ENCODE measurements at regions not wholly inside any gene's neighbourhood (a gene's known extent, or its start where the extent isn't known, plus 50 kb on each side); places are given as distances from the start of the nearest gene placed in this dataset.
"Not testable (repeated sequence)": the region's sequence is repeated elsewhere in the genome, so short reads cannot be mapped to it uniquely, and the experiment has no call there.

DNA sequence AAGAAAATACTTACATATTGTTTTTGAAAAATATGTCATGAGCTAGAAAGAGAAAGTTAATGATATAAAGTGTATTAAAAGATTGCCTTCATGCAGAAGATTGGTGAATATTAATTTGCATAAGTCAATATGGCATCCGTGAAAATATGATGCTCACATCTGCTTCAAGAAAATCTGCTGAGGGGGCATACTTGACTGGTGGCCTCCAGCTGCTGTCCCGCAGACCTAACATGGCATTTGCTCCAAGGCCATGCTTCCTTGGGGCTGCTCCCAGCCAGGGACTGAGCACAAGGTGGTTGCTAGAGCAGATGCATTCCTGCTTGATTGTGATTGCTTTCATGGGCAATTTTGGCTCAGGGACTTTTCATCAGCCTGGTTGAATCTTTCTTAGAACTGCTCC, 133.8 kb downstream of the TTC6 start:
- TF ChIP-seq, protein P1, sequence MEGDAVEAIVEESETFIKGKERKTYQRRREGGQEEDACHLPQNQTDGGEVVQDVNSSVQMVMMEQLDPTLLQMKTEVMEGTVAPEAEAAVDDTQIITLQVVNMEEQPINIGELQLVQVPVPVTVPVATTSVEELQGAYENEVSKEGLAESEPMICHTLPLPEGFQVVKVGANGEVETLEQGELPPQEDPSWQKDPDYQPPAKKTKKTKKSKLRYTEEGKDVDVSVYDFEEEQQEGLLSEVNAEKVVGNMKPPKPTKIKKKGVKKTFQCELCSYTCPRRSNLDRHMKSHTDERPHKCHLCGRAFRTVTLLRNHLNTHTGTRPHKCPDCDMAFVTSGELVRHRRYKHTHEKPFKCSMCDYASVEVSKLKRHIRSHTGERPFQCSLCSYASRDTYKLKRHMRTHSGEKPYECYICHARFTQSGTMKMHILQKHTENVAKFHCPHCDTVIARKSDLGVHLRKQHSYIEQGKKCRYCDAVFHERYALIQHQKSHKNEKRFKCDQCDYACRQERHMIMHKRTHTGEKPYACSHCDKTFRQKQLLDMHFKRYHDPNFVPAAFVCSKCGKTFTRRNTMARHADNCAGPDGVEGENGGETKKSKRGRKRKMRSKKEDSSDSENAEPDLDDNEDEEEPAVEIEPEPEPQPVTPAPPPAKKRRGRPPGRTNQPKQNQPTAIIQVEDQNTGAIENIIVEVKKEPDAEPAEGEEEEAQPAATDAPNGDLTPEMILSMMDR (IDR thresholded peaks at IDR 0.05): no peak
- no peak overlapping the region for H3K4me3 ChIP-seq
- no peak overlapping the region for H3K27ac ChIP-seq
- DNase-seq (ENCODE audit: low spot score): no peak

DNA sequence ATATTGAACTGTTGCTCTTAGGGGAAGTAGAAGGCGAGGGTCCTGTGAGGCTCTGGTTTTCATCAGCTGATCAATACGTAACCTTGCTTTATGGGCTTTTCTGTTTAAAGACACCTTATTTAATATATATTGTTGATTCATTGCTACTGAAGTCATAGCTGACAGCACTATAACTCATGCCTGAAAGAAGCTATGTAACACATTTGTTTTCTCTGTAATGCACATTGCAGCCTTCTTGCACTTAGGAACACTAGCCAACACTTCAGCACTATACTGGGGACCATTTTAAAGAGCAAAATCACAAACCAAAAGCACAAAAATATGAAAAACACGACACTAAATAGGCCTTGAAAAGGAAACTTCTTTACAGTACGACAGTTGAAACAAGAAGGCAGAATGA, 135.7 kb downstream of the TTC6 start:
- H3K4me3 ChIP-seq: no peak overlapping the region
- DNase-seq (ENCODE audit: low spot score): no peak
- H3K27ac ChIP-seq: no peak overlapping the region
- TF ChIP-seq, protein P1 (IDR thresholded peaks at IDR 0.05): no peak

DNA sequence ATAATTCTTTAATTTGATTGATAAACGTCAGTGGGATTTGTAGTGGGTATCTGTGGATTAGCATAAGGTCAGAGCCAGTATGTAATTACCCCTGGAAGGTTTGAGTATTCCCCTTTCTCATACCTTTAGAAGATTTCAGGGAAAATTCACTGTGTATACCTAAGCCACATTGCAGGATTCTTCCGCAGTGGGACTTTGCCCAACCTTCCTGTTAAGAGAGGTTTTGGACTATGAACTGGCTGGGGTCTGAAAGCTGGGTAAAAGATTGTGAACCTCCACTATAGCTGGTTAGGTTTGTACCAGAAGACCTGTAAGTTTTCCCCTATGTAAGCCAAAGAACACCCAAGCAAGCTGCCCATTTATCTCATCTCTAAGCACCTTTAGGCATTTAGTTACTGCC, 150.2 kb downstream of the TTC6 start:
- H3K27ac ChIP-seq: no peak overlapping the region
- TF ChIP-seq, protein P1 (IDR thresholded peaks at IDR 0.05): no peak
- H3K4me3 ChIP-seq: no peak overlapping the region
- DNase-seq (ENCODE audit: low spot score): no peak

DNA sequence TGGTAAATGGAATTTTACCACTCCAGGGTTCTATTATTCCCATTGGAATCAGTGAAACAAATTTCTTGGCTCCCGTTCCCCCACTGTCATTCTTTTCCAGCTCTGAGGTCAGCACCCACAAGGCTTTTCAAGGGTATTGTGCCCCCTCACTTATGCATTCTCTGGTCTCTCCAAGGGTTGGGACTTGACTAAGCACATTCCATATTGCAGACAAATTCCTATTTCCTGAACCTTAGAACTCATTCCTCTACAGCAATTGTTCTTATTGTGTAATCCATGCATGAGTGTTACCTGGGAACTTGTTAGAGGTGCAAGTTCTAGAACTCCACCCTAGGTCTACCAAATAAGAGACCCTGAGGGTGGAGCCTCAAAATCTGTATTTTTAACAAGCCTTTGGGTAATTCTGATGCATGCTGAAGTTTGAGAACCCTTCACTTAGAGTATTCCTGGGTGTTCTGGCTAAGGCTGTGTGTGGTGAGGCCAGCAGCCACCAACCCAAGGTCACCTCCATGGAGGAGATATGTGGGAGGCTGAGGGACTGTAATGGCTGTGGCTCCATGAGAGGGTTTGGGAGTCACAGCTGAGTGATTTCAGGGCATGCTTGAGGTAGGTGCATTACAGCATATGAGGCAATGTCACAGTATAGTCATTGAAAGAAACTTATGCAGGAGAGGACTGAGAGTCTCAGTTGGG, 150.9 kb downstream of the TTC6 start:
- no peak overlapping the region for H3K27ac ChIP-seq
- no peak for DNase-seq (ENCODE audit: low spot score)
- no peak overlapping the region for H3K4me3 ChIP-seq
- TF ChIP-seq, protein P1 (IDR thresholded peaks at IDR 0.05): no peak

DNA sequence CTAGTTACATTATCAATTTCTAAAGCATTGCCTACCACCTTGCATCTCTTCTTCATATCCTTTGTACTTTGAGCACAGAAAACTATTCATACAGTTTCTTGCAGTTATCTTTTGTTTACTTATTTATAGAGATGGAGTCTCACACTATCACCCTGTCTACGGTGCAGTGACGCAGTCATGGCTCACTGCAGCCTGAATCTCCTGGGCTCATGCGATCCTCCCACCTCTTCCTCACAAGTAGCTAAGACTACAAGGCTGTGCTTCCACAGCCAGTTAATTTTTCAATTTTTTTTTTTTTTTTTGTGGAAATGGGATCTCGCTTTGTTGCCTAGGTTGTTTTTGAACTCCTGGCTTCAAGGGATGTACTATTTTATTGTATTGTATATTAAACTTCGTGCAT, 158.0 kb downstream of the TTC6 start:
- DNase-seq (ENCODE audit: low spot score): no peak
- TF ChIP-seq, protein P1 (IDR thresholded peaks at IDR 0.05): no peak
- Histone ChIP-seq H3K27ac (no peak overlapping the region), H3K4me3 (no peak overlapping the region)

DNA sequence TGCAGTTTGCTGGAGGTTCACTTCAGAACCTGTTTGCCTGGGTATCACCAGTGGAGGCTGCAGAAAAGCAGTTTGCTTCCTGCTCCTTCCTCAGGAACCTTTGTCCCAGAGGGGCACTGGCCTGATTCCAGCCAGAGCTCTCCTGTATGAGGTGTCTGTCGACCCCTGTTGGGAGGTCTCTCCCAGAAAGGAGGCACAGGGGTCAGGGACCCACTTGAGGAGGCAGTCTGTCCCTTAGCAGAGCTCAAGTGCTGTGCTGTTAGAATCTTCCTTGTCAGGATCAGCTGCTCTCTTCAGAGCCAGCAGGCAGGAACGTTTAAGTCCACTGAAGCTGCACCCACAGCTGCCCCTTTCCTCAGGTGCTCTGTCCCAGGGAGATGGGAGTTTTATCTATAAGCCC, 164.8 kb downstream of the TTC6 start:
- H3K27ac ChIP-seq; DNase-seq (ENCODE audit: low spot score): not testable (repeated sequence)

DNA sequence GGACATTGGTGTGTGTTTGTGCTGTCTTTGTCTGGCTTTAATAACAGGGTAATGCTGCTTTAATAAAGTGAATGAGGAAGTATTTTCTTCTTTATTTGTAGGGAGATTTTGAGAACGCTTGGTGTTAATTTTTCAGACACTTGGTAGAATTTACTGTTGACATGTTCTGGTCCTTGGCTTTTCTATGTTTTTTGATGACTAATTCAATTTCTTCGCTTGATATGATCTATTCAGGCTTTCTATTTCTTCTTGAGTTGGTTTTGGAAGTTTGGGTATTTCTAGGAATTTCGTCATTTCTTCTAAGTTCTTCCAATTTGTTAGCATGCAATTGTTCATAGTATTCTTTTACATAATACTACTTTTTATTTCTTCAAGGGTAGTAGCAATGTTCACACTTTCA, 167.8 kb downstream of the TTC6 start:
- no peak for DNase-seq (ENCODE audit: low spot score)
- TF ChIP-seq, protein P1 (IDR thresholded peaks at IDR 0.05): no peak
- Histone ChIP-seq H3K27ac (no peak overlapping the region), H3K4me3 (no peak overlapping the region)

More for the DNA sequence above, 164.8 kb downstream of the TTC6 start:
- not testable (repeated sequence) for H3K4me3 ChIP-seq

DNA sequence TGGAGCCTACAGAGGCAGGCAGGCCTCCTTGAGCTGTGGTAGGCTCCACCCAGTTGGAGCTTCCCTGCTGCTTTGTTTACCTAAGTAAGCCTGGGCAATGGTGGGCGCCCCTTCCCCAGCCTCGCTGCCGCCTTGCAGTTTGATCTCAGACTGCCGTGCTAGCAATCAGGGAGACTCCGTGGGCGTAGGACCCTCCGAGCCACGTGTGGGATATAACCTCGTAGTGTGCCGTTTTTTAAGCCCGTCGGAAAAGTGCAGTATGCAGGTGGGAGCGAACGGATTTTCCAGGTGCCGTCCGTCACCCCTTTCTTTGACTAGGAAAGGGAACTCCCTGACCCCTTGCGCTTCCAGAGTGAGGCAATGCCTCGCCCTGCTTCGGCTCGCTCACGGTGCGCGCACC, 176.9 kb downstream of the TTC6 start:
- DNase-seq (ENCODE audit: low spot score); H3K27ac ChIP-seq; H3K4me3 ChIP-seq: not testable (repeated sequence)
